Neuron (in vitro differentiated cells): ENCODE measurements at regions not wholly inside any gene's neighbourhood (a gene's known extent, or its start where the extent isn't known, plus 50 kb on each side); places are given as distances from the start of the nearest gene placed in this dataset.

Experiments used
- H2AFZ ChIP-seq: one replicate; pipeline ENCODE4 v1.6.1; 2013; ENCODE audit warnings: low read depth, mild to moderate bottlenecking, inconsistent platforms, low read length, moderate library complexity
- H3K27me3 ChIP-seq: one replicate; pipeline ENCODE4 v1.6.1; 2013; ENCODE audit warnings: low read length; ENCODE audit not compliant: insufficient read depth
- H3K36me3 ChIP-seq: one replicate; pipeline ENCODE4 v1.6.1; 2013; ENCODE audit warnings: low read length; ENCODE audit not compliant: insufficient read depth
- H3K4me1 ChIP-seq: one replicate; pipeline ENCODE4 v1.6.1; 2013; ENCODE audit warnings: low read length; ENCODE audit not compliant: insufficient read depth
- H3K4me3 ChIP-seq: 2 replicates; pipeline ENCODE4 v1.5.1; 2013; ENCODE audit warnings: mild to moderate bottlenecking, low read length, moderate library complexity
- H3K9me3 ChIP-seq: one replicate; pipeline ENCODE4 v1.6.1; 2013; ENCODE audit warnings: low read length

DNA sequence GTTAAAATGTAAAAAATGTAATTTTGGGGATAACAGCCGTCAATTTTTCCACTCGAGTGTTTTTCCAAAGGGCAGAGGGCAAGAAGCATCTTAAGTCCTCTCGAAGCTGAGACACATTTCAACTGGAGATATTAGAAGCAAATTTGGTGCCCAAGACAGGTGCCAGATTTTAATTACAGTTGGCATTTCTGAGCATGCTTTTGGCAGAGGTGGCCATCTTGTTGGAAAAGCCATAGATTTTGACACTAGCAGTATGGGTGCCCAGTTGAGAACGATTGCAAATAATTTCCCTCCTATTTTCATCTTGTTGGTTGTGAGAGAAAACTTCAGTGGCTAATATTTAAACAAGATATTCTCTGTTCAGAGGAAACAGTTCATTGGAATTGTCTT, 146.3 kb downstream of the TM9SF2 start:
- H3K4me1 ChIP-seq = peaks cover 6% of the 10 kb centered on the region
- no peaks in the 10 kb centered on the region for H3K27me3 ChIP-seq
- no peak overlapping the region for H3K4me3 ChIP-seq
- H3K9me3 ChIP-seq = no peaks in the 10 kb centered on the region
- no peaks in the 10 kb centered on the region for H3K36me3 ChIP-seq
- no peak overlapping the region for H2AFZ ChIP-seq

DNA sequence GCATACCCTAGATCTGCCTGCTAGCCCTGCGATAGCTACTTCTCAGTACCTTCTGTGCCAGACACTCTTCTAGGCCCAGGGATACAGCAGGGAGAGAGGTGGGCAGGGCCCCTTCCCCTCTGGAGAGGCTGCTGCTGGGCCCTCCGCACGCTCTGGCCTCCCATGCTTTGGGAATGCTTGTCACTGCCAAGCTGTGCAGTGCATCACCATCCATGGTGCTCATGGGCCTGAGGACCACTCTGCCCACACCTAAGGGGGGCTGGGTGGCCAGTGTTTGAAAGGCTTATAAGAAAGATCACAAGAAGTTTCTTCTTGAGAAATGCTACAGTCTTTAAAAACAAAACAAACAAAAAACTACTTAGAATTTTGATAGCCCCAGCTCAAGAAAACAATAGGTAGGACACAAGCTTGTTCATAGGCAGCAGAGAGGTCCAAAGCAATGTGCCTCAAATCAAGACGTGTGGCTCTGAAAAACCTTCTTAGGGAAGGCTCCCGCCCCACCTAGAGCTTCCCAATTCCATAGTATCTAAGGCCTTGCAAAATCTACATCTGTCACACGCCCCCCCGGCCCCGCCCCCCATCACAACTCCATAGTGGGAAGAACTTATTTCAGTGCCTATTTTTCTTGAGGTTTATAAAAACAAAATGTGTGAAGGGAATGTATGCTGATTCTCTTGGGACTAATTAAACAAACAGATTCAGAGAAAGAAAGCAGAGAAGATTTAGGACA, 145.8 kb downstream of the TM9SF2 start:
- Histone ChIP-seq H2AFZ (no peak overlapping the region), H3K9me3 (no peaks in the 10 kb centered on the region), H3K27me3 (no peaks in the 10 kb centered on the region), H3K4me3 (no peak overlapping the region), H3K36me3 (no peaks in the 10 kb centered on the region), H3K4me1 (peaks cover 6% of the 10 kb centered on the region)

GRCh38 chr13:99642841-99643240, 141.6 kb downstream of the TM9SF2 start:
- Histone ChIP-seq H3K9me3 (no peaks in the 10 kb centered on the region), H2AFZ (no peak overlapping the region), H3K4me3 (no peak overlapping the region), H3K36me3 (no peaks in the 10 kb centered on the region), H3K4me1 (no peaks in the 10 kb centered on the region), H3K27me3 (no peaks in the 10 kb centered on the region)

DNA sequence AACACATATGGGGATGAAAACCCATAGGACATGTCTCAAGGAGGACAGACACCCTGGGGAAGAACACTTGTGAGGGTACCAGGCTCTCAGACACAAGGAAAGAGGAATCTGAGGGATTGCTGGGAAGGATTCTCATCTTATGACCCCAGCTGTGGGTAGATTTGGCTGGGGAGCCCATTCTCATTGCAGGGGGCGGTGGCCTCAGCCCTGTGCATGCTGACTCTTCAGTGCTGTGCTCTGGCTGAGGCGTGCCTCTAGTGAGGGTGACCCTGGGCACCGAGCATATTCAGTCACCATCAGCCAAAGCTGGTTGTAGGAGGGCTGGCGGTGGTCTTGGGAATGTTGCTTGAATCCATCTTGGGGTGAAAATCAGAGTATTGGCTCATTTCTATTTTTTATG, 140.7 kb downstream of the TM9SF2 start:
- no peaks in the 10 kb centered on the region for H3K4me1 ChIP-seq
- H3K27me3 ChIP-seq = no peaks in the 10 kb centered on the region
- no peaks in the 10 kb centered on the region for H3K9me3 ChIP-seq
- H3K36me3 ChIP-seq = no peaks in the 10 kb centered on the region
- H2AFZ ChIP-seq = no peak overlapping the region
- no peak overlapping the region for H3K4me3 ChIP-seq

- Histone ChIP-seq H2AFZ (no peak overlapping the region), H3K4me1 (no peaks in the 10 kb centered on the region), H3K27me3 (no peaks in the 10 kb centered on the region), H3K36me3 (no peaks in the 10 kb centered on the region), H3K9me3 (no peaks in the 10 kb centered on the region), H3K4me3 (no peak overlapping the region)
Measured at GRCh38 chr13:99640260-99640659, 139.0 kb downstream of the TM9SF2 start.

DNA sequence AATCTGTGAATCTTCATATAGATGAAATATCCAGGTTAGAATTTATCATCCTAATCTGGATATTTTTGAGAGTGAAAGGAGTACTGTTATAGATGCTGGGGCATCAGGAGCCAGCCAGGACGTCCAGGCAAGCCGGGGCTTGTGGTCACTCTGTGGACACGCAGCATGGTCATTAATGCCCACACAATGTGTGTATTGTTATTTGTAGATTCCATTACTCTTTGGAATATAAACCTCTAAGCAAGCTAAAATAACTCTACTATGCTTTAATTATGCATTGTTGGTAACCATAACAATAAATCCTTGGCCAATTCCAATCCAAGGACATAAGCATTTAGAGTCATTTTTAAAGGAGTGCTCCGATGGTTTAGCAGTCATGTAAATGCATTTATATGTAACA, 137.9 kb downstream of the TM9SF2 start:
- H2AFZ ChIP-seq = no peak overlapping the region
- no peaks in the 10 kb centered on the region for H3K27me3 ChIP-seq
- H3K36me3 ChIP-seq = no peaks in the 10 kb centered on the region
- no peak overlapping the region for H3K4me3 ChIP-seq
- H3K9me3 ChIP-seq = no peaks in the 10 kb centered on the region
- H3K4me1 ChIP-seq = no peaks in the 10 kb centered on the region

DNA sequence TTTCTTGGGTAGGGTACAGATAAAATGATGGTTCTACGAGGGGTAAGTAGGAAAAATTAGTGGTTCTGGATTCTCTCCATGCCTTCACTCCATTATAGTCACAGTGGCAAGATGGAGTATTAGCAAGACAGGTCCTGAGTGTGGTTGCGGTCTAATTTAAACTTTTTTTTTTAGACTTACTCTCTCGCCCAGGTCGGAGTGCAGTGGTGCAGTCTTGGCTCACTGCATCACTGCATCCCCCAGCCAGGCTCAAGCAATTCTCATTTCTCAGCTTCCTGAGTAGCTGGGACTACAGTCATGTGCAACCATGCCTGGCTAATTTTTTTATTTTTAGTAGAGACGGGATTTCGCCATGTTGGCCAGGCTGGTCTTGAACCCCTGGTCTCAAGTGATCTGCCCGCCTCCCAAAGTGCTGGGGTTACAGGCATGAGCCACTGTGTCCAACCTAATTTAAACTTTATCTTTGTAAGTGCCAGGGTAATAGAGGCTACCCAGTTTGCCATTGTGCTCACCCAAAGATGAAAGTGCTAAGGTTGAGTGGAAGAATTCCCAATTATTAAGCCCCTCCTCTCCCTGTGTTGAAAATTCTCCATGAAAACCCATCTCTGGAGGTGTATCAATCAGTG, 135.6 kb downstream of the TM9SF2 start:
- H3K4me3 ChIP-seq = no peak overlapping the region
- no peaks in the 10 kb centered on the region for H3K4me1 ChIP-seq
- H3K9me3 ChIP-seq = no peaks in the 10 kb centered on the region
- H2AFZ ChIP-seq = no peak overlapping the region
- no peaks in the 10 kb centered on the region for H3K27me3 ChIP-seq
- no peaks in the 10 kb centered on the region for H3K36me3 ChIP-seq

GRCh38 chr13:99636306-99636705, 135.0 kb downstream of the TM9SF2 start:
- Histone ChIP-seq H2AFZ (no peak overlapping the region), H3K4me3 (no peak overlapping the region), H3K4me1 (no peaks in the 10 kb centered on the region)

DNA sequence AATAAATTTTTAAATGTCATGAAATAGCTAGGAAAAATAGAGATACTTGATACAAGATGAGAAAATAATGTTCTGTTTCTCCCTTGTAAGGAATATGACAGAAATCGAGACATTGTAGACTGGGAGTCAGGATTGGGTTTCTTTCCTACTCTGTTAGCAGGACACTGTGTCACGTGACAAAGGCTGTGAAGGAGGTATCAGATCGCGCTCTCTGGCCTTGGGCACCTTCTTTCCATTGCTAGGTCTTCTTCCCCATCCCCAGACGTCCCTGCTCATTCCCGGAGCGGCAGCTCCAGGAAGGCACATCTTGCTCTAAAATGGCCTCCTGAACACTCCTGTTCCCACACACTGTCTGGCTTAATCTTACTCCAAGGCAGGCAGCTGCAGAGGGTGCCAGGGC, 133.4 kb downstream of the TM9SF2 start:
- no peak overlapping the region for H2AFZ ChIP-seq
- peaks cover 11% of the 10 kb centered on the region for H3K4me1 ChIP-seq
- no peaks in the 10 kb centered on the region for H3K36me3 ChIP-seq

More at GRCh38 chr13:99636306-99636705, 135.0 kb downstream of the TM9SF2 start:
- Histone ChIP-seq H3K36me3 (no peaks in the 10 kb centered on the region), H3K27me3 (no peaks in the 10 kb centered on the region), H3K9me3 (no peaks in the 10 kb centered on the region)

GRCh38 chr13:99630269-99630898, 129.1 kb downstream of the TM9SF2 start:
- H3K36me3 ChIP-seq = no peaks in the 10 kb centered on the region
- no peak overlapping the region for H3K4me3 ChIP-seq
- H3K27me3 ChIP-seq = no peaks in the 10 kb centered on the region
- no peaks in the 10 kb centered on the region for H3K9me3 ChIP-seq
- H2AFZ ChIP-seq = no peak overlapping the region
- peaks cover 12% of the 10 kb centered on the region for H3K4me1 ChIP-seq

More for the DNA sequence above, 133.4 kb downstream of the TM9SF2 start:
- no peaks in the 10 kb centered on the region for H3K27me3 ChIP-seq
- no peak overlapping the region for H3K4me3 ChIP-seq
- no peaks in the 10 kb centered on the region for H3K9me3 ChIP-seq

DNA sequence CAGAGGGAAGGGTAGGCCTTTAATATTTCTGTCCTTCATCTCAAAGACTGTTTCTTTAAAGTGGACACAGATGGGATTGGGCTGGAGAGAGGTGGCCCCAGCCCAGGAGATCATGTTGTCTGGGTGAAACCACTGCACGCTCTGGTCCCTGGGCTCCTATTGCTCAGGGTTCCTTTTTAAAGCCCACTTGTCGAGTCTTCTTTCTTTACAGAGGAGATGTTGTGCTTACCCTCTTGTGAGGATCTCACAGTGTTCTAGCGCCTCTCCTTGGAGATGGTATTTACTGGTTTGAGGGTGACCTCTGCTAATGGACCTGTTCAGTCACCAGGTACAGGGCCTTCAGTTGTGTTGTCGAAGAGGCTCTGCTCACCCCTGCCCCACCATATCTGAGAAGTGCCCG, 128.4 kb downstream of the TM9SF2 start:
- Histone ChIP-seq H2AFZ (no peak overlapping the region), H3K36me3 (no peaks in the 10 kb centered on the region), H3K9me3 (no peaks in the 10 kb centered on the region), H3K4me1 (peaks cover 12% of the 10 kb centered on the region), H3K27me3 (no peaks in the 10 kb centered on the region), H3K4me3 (no peak overlapping the region)

DNA sequence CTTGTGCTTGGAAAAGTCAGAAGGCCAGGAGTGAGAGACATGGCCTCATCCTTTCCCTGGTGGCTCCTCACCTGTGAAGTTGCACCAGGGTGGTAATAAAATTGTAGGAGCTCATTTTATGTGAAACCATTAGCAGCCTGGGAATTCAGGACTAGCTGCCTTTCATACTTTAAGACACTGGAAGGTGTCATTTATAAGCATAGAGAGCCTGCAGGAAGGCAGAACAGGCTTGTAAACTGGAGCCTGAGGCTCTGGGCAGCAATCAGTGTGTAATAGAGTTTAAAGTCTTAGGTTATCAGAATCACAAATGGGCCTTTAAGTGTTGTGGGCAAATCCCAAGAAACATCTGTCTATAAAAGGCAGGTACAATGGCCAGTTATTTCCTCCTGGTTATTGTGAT, 127.2 kb downstream of the TM9SF2 start:
- H3K27me3 ChIP-seq = no peaks in the 10 kb centered on the region
- no peak overlapping the region for H3K4me3 ChIP-seq
- no peaks in the 10 kb centered on the region for H3K9me3 ChIP-seq
- no peak overlapping the region for H2AFZ ChIP-seq
- H3K36me3 ChIP-seq = no peaks in the 10 kb centered on the region
- peaks cover 12% of the 10 kb centered on the region for H3K4me1 ChIP-seq

GRCh38 chr13:99626461-99627082, 125.3 kb downstream of the TM9SF2 start:
- Histone ChIP-seq H2AFZ (no peak overlapping the region), H3K27me3 (no peaks in the 10 kb centered on the region), H3K36me3 (no peaks in the 10 kb centered on the region), H3K4me3 (no peak overlapping the region), H3K4me1 (peaks cover 12% of the 10 kb centered on the region), H3K9me3 (no peaks in the 10 kb centered on the region)
